K562 (cell line): ENCODE measurements at regions not wholly inside any gene's neighbourhood (a gene's known extent, or its start where the extent isn't known, plus 50 kb on each side); places are given as distances from the start of the nearest gene placed in this dataset.

Experiments used
- ATAC-seq: fragments of 200-7000 bp; cut with Tn5 transposase; 3 replicates; pipeline ENCODE4 v1.9.1; 2020; ENCODE audit warnings: moderate library complexity
- BruUV-seq: library from RNA; stranded (reverse); fragments of 400-500 nt; replicated peaks from 2 replicates; lab custom pipeline; 2021; lab: Mats Ljungman, UMichigan
- CTCF ChIA-PET: fragments of 300-600 bp; formaldehyde crosslinking; extraction: SDS; loops from one replicate; lab custom pipeline; 2021; ENCODE audit warnings: low intra/inter-chr PET ratio; lab: Yijun Ruan, JAX
- POLR2A ChIA-PET: fragments of 300-600, 350-650 bp; sonication (Branson Sonifier 250); formaldehyde crosslinking; extraction: SDS; loops from one replicate; lab custom pipeline; 2021; ENCODE audit warnings: antibody characterized with exemption, inconsistent platforms; lab: Yijun Ruan, JAX
- DNase-seq, 4 experiments: peaks; one replicate each; pipeline versions ENCODE4 v3.0.0 to v3.0.0-alpha.2; 2011 to 2018; ENCODE audit warnings: low spot score in 3 of 4, mixed read lengths in 3 of 4; ENCODE audit errors: extremely low read depth in 1 of 4
- FAIRE-seq: peaks from 2 replicates; lab custom pipeline; 2011; peaks lifted over from hg19 to GRCh38; lab: Jason Lieb, UNC
- H2AFZ ChIP-seq: 2 replicates; pipeline ENCODE4 v1.6.0; 2011; ENCODE audit warnings: low read depth, low read length, control low read depth, inconsistent platforms
- H3K27ac ChIP-seq: fragments of 200-600 bp; 3 replicates; pipeline ENCODE4 v1.8.0; 2011; ENCODE audit warnings: low read depth, mild to moderate bottlenecking, control low read depth, inconsistent platforms, low read length, moderate library complexity, mixed read lengths; ENCODE audit errors: extremely low read depth
- H3K27me3 ChIP-seq, 2 experiments: fragments of 300-600 bp in 1 of 2; 2 replicates in 1 of 2; 3 replicates in 1 of 2; pipeline versions ENCODE4 v1.6.0 to v1.8.0; 2011; ENCODE audit warnings: inconsistent platforms in 2 of 2, low read length in 2 of 2, mild to moderate bottlenecking in 1 of 2, mixed read lengths in 1 of 2, moderate library complexity in 1 of 2; ENCODE audit not compliant: control insufficient read depth in 2 of 2, insufficient read depth in 2 of 2
- H3K36me3 ChIP-seq: fragments of 300-600 bp; 3 replicates; pipeline ENCODE4 v1.8.0; 2011; ENCODE audit warnings: mild to moderate bottlenecking, low read length, inconsistent platforms; ENCODE audit not compliant: control insufficient read depth, insufficient read depth
- H3K4me1 ChIP-seq, 2 experiments: fragments of 200-600 bp in 1 of 2; replicated peaks in 1 of 2; 2 replicates in 1 of 2; 3 replicates in 1 of 2; pipeline versions ENCODE4 v1.5.1 to v1.8.0; 2011; ENCODE audit warnings: inconsistent platforms in 2 of 2, low read length in 2 of 2, mild to moderate bottlenecking in 1 of 2, mixed read lengths in 1 of 2, moderate library complexity in 1 of 2; ENCODE audit not compliant: control insufficient read depth in 2 of 2, insufficient read depth in 2 of 2
- H3K4me2 ChIP-seq: 2 replicates; pipeline ENCODE4 v1.6.1; 2011; ENCODE audit warnings: low read length, control low read depth, inconsistent platforms, mixed read lengths; ENCODE audit not compliant: insufficient read depth
- H3K4me3 ChIP-seq: fragments of 200-600 bp; sonication (generic), shearing (Covaris generic); 2 replicates; pipeline ENCODE4 v1.5.1; 2016; ENCODE audit warnings: control low read depth, inconsistent platforms
- H3K79me2 ChIP-seq: fragments of 200-600 bp; 3 replicates; pipeline ENCODE4 v1.8.0; 2011; ENCODE audit warnings: low read length, inconsistent platforms; ENCODE audit not compliant: control insufficient read depth, insufficient read depth
- H3K9ac ChIP-seq, 2 experiments: 2 replicates each; pipeline versions ENCODE4 v1.6.0 to v1.6.1; 2011; ENCODE audit warnings: low read depth in 2 of 2, low read length in 2 of 2, control low read depth in 1 of 2, inconsistent platforms in 1 of 2, mild to moderate bottlenecking in 1 of 2, mixed read lengths in 1 of 2; ENCODE audit not compliant: insufficient read depth in 1 of 2
- H3K9me1 ChIP-seq: one replicate; pipeline ENCODE4 v1.6.0; 2011; ENCODE audit warnings: inconsistent platforms, mild to moderate bottlenecking, low read length, moderate library complexity; ENCODE audit not compliant: control insufficient read depth, insufficient read depth
- H3K9me3 ChIP-seq: replicated peaks from 2 replicates; pipeline ENCODE4 v1.5.1; 2011; ENCODE audit warnings: low read depth, low read length, inconsistent platforms; ENCODE audit not compliant: control insufficient read depth, insufficient read depth
- H4K20me1 ChIP-seq: replicated peaks from 2 replicates; pipeline ENCODE4 v1.6.1; 2011; ENCODE audit warnings: low read length, inconsistent platforms, mixed read lengths; ENCODE audit not compliant: control insufficient read depth, insufficient read depth
- BCL6 ChIP-seq: fragments of 250-450 bp; sonication (Bioruptor Pico); IDR thresholded peaks from 2 replicates; pipeline ENCODE4 v1.4.0; 2020
- CCAR2 ChIP-seq: fragments of 200-400 bp; formaldehyde crosslinking; IDR thresholded peaks from 2 replicates; pipeline ENCODE4 v1.6.1; 2017; ENCODE audit warnings: mild to moderate bottlenecking, low read depth, low read length
- DPF2 ChIP-seq: fragments of 450-650 bp; IDR thresholded peaks from 2 replicates; pipeline ENCODE4 v1.6.1; 2016
- FOXJ2 ChIP-seq: fragments of 200-800 bp; sonication (Bioruptor generic); IDR thresholded peaks from 2 replicates; pipeline ENCODE4 v1.6.1; 2016; ENCODE audit warnings: missing genetic modification characterization, missing compliant biosample characterization
- HNRNPK ChIP-seq: fragments of 200-400 bp; formaldehyde crosslinking; IDR thresholded peaks from one replicate; pipeline ENCODE4 v1.6.1; 2018; ENCODE audit warnings: mild to moderate bottlenecking, low read depth, low read length; ENCODE audit not compliant: poor library complexity, severe bottlenecking
- MLLT1 ChIP-seq, 2 experiments: fragments of 450-650 bp; IDR thresholded peaks; 2 replicates each; pipeline ENCODE4 v1.6.1; 2016
- NFIX ChIP-seq: fragments of 250-450 bp; sonication (Bioruptor Pico); IDR thresholded peaks from 2 replicates; pipeline ENCODE4 v1.4.0; 2020; ENCODE audit warnings: low read depth, mild to moderate bottlenecking, moderate library complexity
- POLR2AphosphoS5 ChIP-seq: IDR thresholded peaks from 2 replicates; pipeline ENCODE4 v1.6.1; 2011; ENCODE audit warnings: mild to moderate bottlenecking, low read depth, low read length, moderate library complexity; ENCODE audit not compliant: control insufficient read depth, insufficient read depth
- RERE ChIP-seq: sonication (generic); formaldehyde crosslinking; IDR thresholded peaks from 2 replicates; pipeline ENCODE4 v1.8.0; 2023; ENCODE audit warnings: missing genetic modification reagents, mild to moderate bottlenecking, borderline replicate concordance
- SRSF9 ChIP-seq: fragments of 200-400 bp; formaldehyde crosslinking; IDR thresholded peaks from 2 replicates; pipeline ENCODE4 v1.6.1; 2017; ENCODE audit warnings: low read depth, low read length, borderline replicate concordance
- TARDBP ChIP-seq: fragments of 450-650 bp; IDR thresholded peaks from 2 replicates; pipeline ENCODE4 v1.6.1; 2016
- THAP7 ChIP-seq: fragments of 250-450 bp; sonication (Bioruptor Pico); IDR thresholded peaks from 2 replicates; pipeline ENCODE4 v1.5.0; 2021
- ZNF239 ChIP-seq: fragments of 250-450 bp; sonication (Bioruptor Pico); IDR thresholded peaks from 2 replicates; pipeline ENCODE4 v1.4.0; 2020; ENCODE audit warnings: mild to moderate bottlenecking
- ZNF280A ChIP-seq: fragments of 450-650 bp; IDR thresholded peaks from 2 replicates; pipeline ENCODE4 v1.6.1; 2018; ENCODE audit warnings: mild to moderate bottlenecking, low read depth; ENCODE audit not compliant: partially characterized antibody
- WGBS: fragments of 100-300 bp; shearing (Covaris generic); methylation state at CpG from one replicate; pipeline ENCODE4 v1.1.6; 2016; ENCODE audit warnings: low coverage, mixed read lengths; ENCODE audit not compliant: insufficient coverage; ENCODE audit errors: missing lambda C conversion rate; 5-methylcytosine and 5-hydroxymethylcytosine counted together
- in situ Hi-C: fragments of 300-500 bp; cut with MboI; formaldehyde crosslinking; loops from 4 replicates; pipeline ENCODE4 v1.15.0; 2018; ENCODE audit warnings: inconsistent platforms, mixed read lengths
- intact Hi-C: fragments of 100-400 bp; cut with micrococcal nuclease; formaldehyde crosslinking; loops from 2 replicates; pipeline ENCODE4 v1.14.2; 2022

- TF ChIP-seq NFIX (CRISPR knock-in tag) = no peak
Measured at GRCh38 chr6:131381709-131382093, 191.3 kb upstream of the ARG1 start (continued).

GRCh38 chr6:131382631-131383030 is 190.4 kb upstream of the ARG1 start:
- Histone ChIP-seq H3K9ac (no peak overlapping the region), H3K27ac (no peak overlapping the region), H3K4me2 (no peak overlapping the region), H2AFZ (no peak overlapping the region), H3K36me3 (no peaks in the 10 kb centered on the region), H4K20me1 (no peaks in the 10 kb centered on the region), H3K79me2 (no peaks in the 10 kb centered on the region), H3K27me3 (peaks cover 11 to 28% of the 10 kb centered on the region in 2 experiments; a peak in 4 of 5 replicates), H3K9me3 (no peaks in the 10 kb centered on the region), H3K9me1 (no peaks in the 10 kb centered on the region), H3K4me1 (no peaks in the 10 kb centered on the region), H3K4me3 (no peak overlapping the region)
- in situ Hi-C loops = no loop called here
- FAIRE-seq = no peak
- ChIA-PET POLR2A (no interaction called here), CTCF (no interaction called here)
- no TSS peak for BruUV-seq
- no peak for ATAC-seq
- WGBS = under 1% methylated on average over 10 of the region's 10 CpGs
- intact Hi-C loops = no loop called here
- DNase-seq = no peak
- no peak for TF ChIP-seq DPF2
- TF ChIP-seq SRSF9 = no peak
- no peak for TF ChIP-seq MLLT1 (IDR thresholded peaks at IDR 0.05)
- no peak for TF ChIP-seq CCAR2
- TF ChIP-seq THAP7 (CRISPR knock-in tag) = no peak
- no peak for TF ChIP-seq RERE (CRISPR knock-in tag)
- no peak for TF ChIP-seq TARDBP
- no peak for TF ChIP-seq POLR2AphosphoS5
- no peak for TF ChIP-seq HNRNPK
- no peak for TF ChIP-seq ZNF280A
- no peak for TF ChIP-seq BCL6 (CRISPR knock-in tag)
- TF ChIP-seq ZNF239 = no peak
- TF ChIP-seq FOXJ2 (tag) = no peak
